ENCODE measurements at regions not wholly inside any gene's neighbourhood (a gene's known extent, or its start where the extent isn't known, plus 50 kb on each side); places are given as distances from the start of the nearest gene placed in this dataset.
A peak's percentile ranks its signal among the peaks of the same experiment; 100 is the strongest.

DNA sequence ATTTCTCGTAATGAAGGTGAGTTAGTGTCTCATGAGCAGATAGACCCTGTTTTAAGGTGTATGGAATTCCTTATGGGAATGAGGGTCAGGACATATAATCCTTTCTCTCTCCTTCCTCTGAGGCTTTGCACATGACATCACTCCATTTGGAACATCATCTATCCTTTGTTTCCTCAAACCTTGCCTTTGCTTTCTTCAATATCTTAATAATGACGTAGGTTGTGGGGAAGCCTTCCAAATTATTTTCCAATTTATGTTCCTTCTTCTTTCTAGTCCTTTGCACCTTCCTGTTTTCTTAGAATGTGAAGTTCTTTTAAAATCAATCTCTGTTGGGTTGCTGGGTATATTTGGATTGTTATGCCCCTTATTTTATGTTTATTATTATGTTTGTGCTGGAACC lies 502.9 kb upstream of the STXBP6 start:
- DNase-seq (ENCODE audit: insufficient read length, low spot score) = no peak
- FAIRE-seq = no peak

DNA sequence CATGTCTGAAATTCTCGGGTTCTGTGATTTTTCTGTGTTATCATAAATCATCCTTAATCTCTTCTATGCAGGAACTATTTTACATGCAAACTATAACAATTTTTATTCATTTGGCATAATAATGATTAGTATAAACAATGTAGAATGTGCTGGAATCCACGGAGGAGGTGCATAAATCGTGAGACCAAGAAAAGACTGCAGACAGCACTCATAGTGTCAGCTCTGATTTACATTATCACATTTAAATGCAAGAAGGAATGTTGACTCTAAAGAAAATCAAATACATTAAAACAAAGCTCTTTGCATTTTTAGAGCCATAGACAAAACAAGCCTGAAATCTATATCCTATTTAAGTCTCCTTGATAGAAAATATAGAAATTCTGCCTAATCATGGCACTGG lies 501.7 kb upstream of the STXBP6 start:
- FAIRE-seq (no peak), DNase-seq (ENCODE audit: insufficient read length, low spot score) (no peak)

DNA sequence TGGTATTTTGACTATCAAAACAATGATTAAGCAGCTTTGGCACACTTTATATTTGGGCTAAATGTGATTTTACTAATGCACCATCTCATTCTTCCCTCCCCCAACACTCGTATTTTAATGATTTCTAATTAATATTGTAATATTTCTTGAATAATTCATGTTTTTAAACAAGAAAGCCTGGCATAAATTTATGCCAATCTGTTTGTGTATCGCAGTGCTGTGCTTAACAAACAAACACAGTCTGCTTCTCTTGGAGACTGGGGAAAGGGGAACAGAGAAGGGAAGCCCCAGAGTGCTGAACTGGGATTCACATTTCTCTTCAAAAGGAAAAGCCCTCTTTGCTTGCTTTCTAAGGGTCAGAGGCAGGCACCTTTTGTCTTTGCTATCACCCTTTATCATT lies 496.9 kb upstream of the STXBP6 start:
- no peak for DNase-seq (ENCODE audit: insufficient read length, low spot score)
- FAIRE-seq = no peak

DNA sequence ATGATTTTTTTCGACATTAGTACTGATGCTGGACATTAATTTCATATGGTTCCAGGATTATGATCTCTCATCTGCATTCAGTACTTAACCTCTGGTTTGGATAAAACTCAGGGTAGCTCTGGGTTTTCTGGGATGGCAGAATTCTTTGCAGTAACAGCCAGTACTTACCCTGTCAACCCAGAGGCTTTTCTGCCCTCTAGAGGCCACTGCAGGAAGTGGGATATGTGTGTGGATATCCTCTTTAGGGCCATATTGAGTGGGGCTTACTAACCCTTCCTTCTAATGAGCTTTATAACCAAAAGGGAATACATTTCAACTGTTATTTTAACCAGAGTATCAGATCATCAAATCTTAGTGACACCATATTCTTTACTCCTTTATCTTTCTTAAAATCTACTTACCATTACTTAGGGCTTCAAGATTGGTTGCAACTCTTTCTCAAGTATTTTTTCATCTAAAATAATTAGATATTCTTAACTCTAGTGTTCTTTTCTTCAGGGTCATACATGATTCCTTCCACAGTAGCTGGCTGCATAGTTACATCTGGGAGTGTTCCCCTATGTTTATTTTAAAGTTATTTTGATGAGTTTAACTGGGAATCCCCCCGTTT lies 488.0 kb upstream of the STXBP6 start:
- DNase-seq (ENCODE audit: insufficient read length, low spot score) = peak; percentile 6
- FAIRE-seq = no peak

DNA sequence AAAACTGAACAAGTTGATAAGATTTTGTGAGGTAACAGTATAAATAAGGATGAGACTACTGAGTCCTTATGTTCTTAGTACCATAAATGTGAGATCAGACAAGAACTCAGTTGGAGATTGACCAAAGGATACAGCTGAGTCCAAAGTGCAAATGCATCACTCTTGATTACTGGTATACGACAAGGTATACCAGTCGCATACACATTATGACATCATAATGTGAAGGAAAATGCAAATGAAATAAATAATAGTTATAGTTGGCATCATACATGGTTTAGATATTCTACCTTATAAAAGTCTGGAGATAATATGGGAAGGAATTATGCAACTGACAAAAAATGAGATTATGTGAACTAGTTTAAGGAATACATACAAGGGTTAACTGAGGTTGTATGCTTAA lies 476.3 kb upstream of the STXBP6 start:
- DNase-seq (ENCODE audit: insufficient read length, low spot score) = no peak
- FAIRE-seq = no peak

DNA sequence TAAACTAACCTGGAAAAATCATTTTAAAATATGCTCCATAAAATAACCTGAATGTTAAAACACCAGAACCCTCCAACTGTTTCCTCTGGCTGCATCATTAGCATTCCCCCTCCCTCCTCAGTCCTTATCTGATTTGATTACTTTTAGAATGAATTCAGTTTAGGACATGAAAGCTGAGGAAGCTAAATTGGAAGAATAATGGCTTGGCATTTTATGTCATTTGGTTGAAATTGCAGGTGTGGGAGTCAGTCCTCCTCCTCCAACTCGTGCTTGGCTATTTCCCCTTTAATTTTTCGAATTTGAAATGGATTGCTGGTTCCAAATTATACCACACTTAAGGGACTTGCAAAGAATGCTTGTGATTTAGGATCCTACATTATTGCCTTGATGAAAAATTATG lies 473.0 kb upstream of the STXBP6 start:
- no peak for DNase-seq (ENCODE audit: insufficient read length, low spot score)
- no peak for FAIRE-seq

DNA sequence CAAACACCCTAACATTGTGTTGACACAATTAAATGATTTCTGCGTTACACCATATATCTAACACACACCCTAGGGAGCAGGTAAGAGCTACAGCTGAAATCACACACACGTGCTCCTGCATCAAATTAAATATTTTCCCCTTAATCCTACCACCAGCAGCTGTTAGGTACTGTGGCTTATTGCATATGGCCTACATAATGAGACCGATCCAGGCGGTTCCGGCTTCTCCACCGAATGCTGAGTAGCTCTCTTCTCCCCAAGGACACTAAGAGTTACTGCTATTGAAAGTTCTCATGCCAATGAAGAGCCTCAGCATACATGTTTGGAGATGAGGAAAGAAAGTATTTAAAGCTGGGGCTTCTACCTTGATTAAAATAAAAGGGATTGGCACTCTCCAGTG lies 472.2 kb upstream of the STXBP6 start:
- no peak for DNase-seq (ENCODE audit: insufficient read length, low spot score)
- no peak for FAIRE-seq

DNA sequence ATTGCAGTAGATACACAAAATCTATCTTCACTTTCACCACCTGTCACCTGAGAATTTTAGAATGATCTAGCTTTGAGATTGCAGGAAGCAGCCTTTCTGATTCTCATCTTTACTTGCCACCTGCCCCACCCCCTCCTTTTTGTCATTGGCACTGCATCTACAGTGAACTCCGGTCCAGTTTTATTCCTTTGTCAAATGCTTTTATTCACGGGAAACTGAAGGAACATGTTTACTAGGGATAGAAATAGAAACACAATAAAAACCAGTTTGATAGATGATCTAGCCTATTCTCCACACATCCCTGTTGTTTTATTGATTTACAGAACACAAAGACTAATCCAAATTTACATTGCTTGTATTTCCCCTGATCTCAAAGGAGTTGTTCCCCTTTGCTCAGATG lies 471.7 kb upstream of the STXBP6 start:
- FAIRE-seq (no peak), DNase-seq (ENCODE audit: insufficient read length, low spot score) (no peak)

DNA sequence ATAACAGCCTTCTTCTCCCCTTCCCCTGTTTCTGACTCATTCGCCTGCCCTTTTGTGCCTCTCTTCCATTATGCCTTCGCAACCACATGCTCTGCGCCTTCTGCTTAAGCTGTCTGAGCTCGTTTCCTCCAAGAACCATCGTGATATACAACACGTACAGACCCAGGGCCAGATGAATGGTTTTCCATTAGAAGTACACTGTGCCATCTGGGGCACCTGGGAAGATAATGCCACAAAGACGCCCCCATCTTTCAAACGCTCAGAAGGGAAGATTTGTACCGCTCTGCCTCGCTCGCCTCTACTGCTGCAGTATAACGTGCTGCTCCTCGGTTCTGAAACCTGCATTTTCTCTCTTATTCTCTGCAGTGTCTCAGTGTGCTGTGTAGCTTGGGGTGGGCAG lies 470.9 kb upstream of the STXBP6 start:
- FAIRE-seq = no peak
- no peak for DNase-seq (ENCODE audit: insufficient read length, low spot score)

DNA sequence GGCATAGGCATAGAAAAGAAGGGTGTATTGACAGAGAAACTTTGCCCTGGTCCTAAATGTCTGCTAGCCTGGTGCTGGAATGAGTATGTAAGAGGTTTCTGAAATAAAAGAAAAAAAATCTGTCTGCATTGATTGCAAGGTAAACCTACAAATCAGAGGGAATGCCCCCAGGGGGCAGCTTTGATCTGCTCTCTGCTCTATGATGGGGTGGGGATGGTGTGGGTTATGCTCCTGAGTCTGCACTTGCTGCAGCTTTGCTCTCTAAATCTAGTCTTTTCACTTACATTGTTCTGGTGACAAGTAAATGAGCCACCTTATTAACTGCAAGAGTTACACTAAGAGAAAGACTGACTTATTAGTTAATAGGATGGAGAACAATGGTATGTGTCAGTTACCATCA lies 468.4 kb upstream of the STXBP6 start:
- FAIRE-seq = no peak
- no peak for DNase-seq (ENCODE audit: insufficient read length, low spot score)

DNA sequence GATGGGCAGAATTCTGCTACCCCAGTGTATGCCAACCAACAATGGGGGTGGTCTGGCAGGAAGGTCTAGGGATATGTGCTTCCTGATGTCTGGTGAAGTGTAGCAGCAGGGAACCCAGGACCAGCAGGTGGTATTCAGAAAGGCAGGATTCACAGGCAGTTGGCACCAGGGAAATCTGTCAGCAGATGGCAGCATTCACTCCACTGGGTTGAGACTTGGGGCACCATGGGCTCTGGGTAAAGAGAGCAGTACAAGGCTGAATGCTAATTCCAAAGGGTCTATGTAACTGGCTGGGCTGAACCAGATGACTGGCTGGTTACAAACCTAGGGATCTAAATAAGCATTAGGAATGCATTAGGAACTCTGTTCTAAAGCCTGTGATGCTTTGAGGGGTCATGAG lies 466.9 kb upstream of the STXBP6 start:
- no peak for FAIRE-seq
- DNase-seq (ENCODE audit: insufficient read length, low spot score) = no peak

DNA sequence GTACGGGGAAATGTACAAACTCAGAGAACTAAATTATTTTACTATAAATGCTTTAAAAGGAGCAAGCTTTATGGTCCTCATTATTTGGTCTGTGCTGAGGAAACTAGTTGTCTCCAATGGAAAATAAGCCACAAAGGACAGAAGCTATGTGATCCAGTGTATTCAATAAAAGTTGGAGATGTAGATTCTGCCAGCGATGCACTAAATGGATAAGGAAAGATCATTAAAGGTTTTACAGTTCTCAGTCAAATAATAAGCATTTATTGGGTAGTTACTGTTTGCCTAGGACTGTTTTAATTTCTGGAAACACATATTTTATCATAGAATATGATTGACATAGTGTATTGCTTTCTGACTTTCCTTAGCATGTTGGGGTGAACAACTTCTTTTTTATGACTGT lies 458.9 kb upstream of the STXBP6 start:
- DNase-seq (ENCODE audit: insufficient read length, low spot score) (no peak), FAIRE-seq (no peak)

DNA sequence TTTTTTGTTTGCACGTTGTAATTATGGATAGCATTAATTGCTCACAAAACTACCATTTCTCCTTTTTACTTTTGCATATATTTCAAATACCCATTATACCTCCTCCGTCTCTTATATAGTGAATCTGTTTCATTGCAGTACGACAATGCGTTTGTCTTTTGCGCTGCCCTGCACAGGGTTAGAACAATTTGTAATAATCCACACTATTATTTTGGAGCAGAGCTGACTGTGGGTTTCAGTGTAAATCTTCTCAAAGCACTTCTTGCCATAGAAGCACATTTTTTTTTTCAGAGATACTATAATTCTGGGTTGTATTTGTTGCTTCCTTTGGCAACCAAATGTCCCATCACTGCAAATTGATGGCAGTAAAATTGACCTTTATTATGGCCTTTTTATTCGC lies 451.8 kb upstream of the STXBP6 start:
- DNase-seq (ENCODE audit: insufficient read length, low spot score) (no peak), FAIRE-seq (no peak)

DNA sequence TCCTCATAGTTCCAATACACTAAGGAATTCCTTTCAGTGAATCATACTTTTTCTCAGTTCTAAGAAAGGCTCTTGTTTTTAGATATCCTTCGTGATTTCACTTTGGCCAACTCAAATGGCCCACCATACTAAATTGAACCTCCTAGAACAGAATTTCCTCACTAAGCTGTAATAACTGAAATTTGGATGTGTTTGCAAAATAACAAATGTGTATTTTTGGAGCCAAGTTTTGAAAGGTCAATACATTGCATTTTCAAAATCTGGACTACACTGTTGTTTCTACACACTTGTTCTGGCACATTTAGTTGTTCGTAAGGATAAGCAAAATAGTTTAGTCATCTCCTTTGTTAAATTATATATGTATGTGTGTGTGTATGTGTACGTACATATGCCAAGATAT lies 439.0 kb upstream of the STXBP6 start:
- no peak for DNase-seq (ENCODE audit: insufficient read length, low spot score)
- no peak for FAIRE-seq

DNA sequence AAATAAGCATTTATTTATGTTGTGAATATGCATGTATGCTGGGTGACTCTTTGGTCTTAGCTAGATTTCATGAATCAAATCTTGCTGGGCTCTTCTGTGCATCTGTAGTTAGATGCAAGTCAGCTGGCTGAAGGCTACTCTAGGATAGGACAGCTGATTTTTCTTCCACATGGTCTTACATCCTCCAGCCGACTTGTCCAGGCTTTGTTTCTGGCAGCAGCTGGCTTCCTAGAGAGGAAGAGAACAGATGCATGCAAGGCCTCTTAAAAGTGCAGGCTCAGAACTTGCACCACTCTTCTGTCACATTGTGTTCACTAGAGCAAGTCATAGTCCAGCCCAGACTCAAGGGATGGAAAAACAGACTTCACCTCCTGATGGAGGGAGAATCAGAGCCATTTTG lies 435.4 kb upstream of the STXBP6 start:
- FAIRE-seq (no peak), DNase-seq (ENCODE audit: insufficient read length, low spot score) (no peak)

DNA sequence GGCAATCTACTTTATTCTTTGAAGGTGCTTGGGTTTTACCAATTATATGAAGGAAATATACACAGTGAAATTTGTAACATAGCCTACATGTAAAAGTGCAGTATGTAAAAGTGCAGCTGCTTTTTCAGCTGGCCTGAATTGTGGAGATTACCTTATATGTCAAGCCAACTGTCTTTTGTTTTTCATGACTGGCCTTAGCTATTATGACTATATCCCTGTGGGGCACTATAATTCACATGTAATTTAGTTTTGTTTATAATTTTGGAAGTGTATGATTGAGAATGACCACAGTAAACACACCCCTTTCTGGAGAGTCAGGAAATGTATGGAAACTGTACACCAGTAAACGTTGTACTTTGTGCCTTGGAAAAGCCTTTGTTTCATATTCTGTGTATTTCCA lies 435.0 kb upstream of the STXBP6 start:
- FAIRE-seq (no peak), DNase-seq (ENCODE audit: insufficient read length, low spot score) (no peak)

DNA sequence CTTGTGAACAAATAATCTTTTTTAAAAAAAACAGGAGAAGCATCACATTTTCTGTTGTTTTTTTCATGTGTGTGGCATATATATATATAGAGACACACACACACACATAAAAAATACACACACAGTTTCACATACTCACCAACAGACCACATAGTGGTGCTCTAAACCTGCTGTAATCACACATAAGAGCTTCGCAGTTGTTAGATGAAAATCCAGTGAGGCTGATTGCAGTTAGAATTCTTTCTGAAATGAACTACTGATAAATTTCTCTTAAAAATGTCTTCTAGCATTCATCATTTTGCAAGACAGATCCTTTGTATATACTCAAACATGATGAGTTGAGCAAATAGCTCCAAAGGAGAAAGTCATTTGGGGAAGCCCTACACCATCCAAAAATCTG lies 434.3 kb upstream of the STXBP6 start:
- FAIRE-seq = no peak

DNA sequence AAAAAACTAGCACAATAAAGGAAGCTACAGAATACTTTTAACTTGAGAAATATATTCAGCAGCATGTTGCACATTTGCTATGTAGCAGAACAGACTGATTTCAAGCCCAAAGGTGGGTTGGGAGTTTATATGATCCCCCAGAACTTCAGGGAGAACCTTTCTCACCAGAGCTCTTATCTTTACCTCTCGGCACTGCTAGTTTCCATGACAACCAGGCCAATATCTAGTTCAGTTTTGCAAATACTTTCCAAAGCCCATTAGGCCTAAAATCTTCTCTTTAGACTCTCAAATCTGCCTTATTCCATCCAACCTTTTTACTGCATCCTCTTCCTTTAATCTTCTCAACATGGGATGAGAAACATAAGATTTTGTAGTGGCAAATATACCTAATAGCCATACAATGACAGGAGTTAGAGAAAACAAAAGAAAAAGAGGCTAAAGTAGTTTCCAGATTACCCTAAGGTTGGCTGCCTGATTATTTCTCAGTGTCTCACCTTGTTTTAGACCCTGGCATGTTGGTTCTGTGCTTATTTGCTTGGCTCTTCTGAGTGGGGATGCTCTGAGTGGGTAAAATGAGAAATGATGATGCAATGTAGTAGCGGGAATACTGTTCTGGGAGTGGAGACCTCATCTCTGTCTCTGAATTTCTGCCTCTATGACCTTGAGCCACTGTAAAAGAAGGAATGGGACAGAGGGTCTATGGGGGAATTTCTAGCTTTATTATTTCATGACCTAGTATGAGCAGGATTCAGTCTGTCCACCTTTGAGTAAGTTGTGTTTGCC lies 427.6 kb upstream of the STXBP6 start:
- DNase-seq (ENCODE audit: insufficient read length, low spot score) (no peak), FAIRE-seq (no peak)

More for the DNA sequence above, 434.3 kb upstream of the STXBP6 start:
- DNase-seq (ENCODE audit: insufficient read length, low spot score) = no peak

DNA sequence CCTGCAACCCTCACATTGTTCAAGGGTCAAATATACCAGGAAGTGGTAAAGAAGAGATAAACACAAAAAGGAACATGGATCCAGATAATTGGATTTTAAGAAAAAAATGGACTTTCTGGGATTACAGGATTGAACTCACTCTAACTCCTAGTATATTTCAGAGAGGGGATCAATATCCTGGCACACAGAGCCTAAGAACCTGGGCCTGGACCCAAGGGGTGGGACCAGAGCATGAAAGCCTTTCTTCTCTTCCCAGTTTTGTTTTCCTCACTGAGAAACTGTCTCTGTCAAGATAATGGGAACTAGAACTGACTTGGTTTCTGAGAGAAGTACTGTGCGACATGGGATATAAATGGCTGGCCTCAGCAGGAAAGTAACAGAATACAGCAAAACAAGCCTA lies 422.8 kb upstream of the STXBP6 start:
- DNase-seq (ENCODE audit: insufficient read length, low spot score) (no peak), FAIRE-seq (no peak)

DNA sequence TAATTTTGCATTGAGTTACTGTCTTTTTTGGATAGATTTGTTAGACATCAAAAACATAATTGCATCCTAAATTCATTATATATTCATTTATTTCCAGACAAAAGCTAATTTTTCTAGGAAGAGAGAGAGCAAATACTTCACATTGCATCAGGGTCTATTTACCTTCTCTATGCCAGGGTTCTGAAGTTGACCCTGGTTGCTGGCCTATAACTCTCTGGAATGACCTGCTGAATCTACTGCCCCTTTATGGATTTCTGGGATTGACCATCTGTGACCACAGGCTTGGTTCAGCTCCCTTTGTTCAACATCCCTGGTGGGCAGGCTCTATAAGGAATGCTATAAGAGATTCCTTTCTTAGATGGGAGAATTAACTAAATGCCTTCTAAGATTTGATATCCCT lies 414.8 kb upstream of the STXBP6 start:
- DNase-seq (ENCODE audit: insufficient read length, low spot score) (no peak), FAIRE-seq (no peak)

DNA sequence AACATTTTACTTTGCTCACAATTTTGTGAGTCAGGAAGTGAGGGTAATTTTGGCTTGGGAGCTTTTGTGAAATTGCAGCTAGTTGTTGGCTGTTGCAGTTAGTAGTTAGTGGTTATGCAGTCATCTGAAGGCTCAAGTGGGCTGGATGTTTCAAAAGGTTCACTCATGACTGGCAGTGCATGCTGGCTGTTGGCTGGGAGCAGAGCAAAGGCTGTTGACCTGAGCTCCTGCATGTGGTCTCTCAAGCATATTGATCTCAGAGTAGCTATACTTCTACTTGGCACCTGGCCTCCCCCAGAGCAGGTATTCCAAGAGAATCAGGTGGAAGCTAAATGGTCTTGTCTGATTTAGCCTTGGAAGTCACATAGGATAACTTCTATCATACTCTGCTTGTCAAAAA lies 414.1 kb upstream of the STXBP6 start:
- FAIRE-seq (no peak), DNase-seq (ENCODE audit: insufficient read length, low spot score) (no peak)

DNA sequence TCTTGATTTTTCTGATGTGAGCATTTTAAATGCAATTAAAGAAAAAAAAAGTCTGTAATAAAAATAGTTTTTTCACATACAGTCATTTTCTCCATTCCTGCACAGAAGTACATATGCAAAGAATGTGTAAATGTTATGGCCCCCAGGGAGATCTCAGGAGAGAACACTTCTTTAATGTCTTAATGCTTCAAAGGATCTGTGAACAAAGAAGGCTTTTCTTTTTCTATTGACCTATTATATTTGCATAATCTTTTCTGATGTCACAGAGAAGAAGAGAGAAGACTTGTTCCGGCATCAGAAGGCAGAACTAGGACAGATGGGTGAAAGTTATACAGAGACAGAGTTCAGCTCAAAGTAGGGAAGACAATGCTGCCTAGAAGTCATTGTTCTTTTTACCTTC lies 413.5 kb upstream of the STXBP6 start:
- FAIRE-seq (no peak), DNase-seq (ENCODE audit: insufficient read length, low spot score) (no peak)

DNA sequence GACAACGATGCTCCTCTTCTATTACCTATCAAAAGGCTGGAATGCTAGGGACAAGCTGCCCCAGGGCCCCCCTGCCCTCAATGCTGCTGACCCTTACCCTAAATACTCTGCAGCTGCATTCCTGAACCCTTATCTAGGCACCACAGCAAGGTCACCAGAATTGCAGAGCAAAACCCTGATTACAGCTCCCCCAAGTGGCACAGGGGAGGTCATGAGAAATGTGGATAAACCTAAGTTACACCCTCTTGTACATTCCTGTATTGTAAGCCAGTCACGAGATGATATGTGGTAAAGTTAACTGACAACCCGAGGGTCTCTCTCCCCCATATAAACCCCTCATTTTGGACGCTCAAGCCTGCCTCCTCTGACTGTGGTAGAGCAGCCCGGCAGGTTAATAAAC lies 411.8 kb upstream of the STXBP6 start:
- FAIRE-seq = no peak
- no peak for DNase-seq (ENCODE audit: insufficient read length, low spot score)
